GM21381 (cell line): ENCODE measurements at regions not wholly inside any gene's neighbourhood (a gene's known extent, or its start where the extent isn't known, plus 50 kb on each side); places are given as distances from the start of the nearest gene placed in this dataset.

Experiments used
- ATAC-seq: cut with Tn5 transposase; IDR thresholded peaks from one replicate; pipeline ENCODE4 v1.9.1; 2021; ENCODE audit warnings: mild to moderate bottlenecking, moderate library complexity; ENCODE audit not compliant: unreplicated experiment

- no peak for ATAC-seq
Observed at GRCh38 chr20:59429396-59429795, 129.0 kb downstream of the EDN3 start.

GRCh38 chr20:59431014-59431413, 130.6 kb downstream of the EDN3 start:
- no peak for ATAC-seq

- ATAC-seq = no peak
Observed at GRCh38 chr20:59434960-59435359, 134.5 kb downstream of the EDN3 start.

GRCh38 chr20:59435518-59435917, 135.1 kb downstream of the EDN3 start:
- ATAC-seq = no peak

GRCh38 chr20:59437601-59438031, 137.2 kb downstream of the EDN3 start:
- ATAC-seq = no peak

- ATAC-seq = no peak
Observed at GRCh38 chr20:59438201-59438600, 137.8 kb downstream of the EDN3 start.

- no peak for ATAC-seq
Observed at GRCh38 chr20:59439243-59439642, 138.8 kb downstream of the EDN3 start.

- ATAC-seq = no peak
Observed at GRCh38 chr20:59441306-59441705, 140.9 kb downstream of the EDN3 start.

- no peak for ATAC-seq
Observed at GRCh38 chr20:59441860-59442810, 141.7 kb downstream of the EDN3 start.

GRCh38 chr20:59443550-59443949, 143.1 kb downstream of the EDN3 start:
- no peak for ATAC-seq

- no peak for ATAC-seq
Observed at GRCh38 chr20:59446376-59446775, 146.0 kb downstream of the EDN3 start.

GRCh38 chr20:59448196-59448595, 147.8 kb downstream of the EDN3 start:
- ATAC-seq = no peak

GRCh38 chr20:59448851-59449444, 148.5 kb downstream of the EDN3 start:
- no peak for ATAC-seq

- no peak for ATAC-seq
Observed at GRCh38 chr20:59451066-59451630, 150.7 kb downstream of the EDN3 start.

- no peak for ATAC-seq
Observed at GRCh38 chr20:59451641-59452040, 151.2 kb downstream of the EDN3 start.

- no peak for ATAC-seq
Observed at GRCh38 chr20:59452856-59453255, 151.5 kb upstream of the PHACTR3 start.

GRCh38 chr20:59453759-59454560, 150.4 kb upstream of the PHACTR3 start:
- ATAC-seq = no peak

- no peak for ATAC-seq
Observed at GRCh38 chr20:59455402-59456341, 148.7 kb upstream of the PHACTR3 start.

GRCh38 chr20:59456342-59457279, 147.7 kb upstream of the PHACTR3 start:
- ATAC-seq = no peak
